HG02759 (cell line): ENCODE measurements at regions not wholly inside any gene's neighbourhood (a gene's known extent, or its start where the extent isn't known, plus 50 kb on each side); places are given as distances from the start of the nearest gene placed in this dataset.
A peak's percentile ranks its signal among the peaks of the same experiment; 100 is the strongest.
"Not testable (repeated sequence)": the region's sequence is repeated elsewhere in the genome, so short reads cannot be mapped to it uniquely, and the experiment has no call there.

Source experiments
- ATAC-seq: cut with Tn5 transposase; IDR thresholded peaks from one replicate; pipeline ENCODE4 v1.9.1; 2021; ENCODE audit warnings: mild to moderate bottlenecking, moderate library complexity; ENCODE audit not compliant: unreplicated experiment

DNA sequence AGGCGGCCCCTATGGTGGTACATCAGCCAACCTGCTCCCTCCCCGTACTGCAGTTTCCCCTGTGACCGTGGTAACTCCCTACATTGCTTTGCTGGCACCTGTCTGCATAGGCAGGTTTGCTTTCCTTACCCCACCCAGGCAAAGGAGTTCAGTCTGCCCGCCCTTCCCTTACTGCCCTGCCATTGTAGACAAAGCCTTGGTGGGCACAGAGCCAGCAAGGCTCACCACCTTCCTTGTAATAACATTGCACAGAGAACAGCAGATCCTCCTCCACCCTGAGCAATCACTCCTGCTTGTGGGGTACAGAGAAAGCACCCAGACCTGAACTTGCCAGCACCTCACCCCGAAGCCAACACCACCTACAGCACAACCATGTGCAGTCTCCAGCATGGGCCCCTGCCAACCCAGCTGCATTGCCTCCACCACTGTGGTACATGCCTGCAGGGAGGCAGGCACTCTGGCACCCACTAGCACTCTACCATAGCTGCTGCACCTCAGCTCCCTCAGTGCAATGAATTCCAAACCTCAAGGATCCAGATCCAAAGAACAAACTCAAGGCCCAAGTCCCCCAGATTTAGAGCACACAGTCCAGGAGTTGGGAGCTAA, 192.7 kb upstream of the KCNMB2 start:
- no peak for ATAC-seq

DNA sequence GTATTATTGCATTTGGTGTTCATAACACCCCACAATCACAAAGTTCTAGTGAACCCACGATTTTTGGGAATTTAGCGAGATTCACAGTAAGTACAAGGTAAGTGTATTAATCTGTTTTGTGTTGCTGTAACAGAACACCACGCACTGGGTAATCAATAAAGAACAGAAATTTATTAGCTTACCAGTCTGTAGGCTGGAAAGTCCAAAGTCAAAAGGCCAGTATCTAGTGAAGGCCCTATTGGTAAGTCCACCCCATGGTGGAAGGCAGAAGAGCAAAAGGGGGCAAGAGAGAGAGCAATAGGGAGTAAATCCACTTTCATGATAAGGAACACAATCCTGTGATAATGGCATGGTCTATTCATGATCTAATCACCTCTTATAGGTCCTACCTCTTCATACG, 190.3 kb upstream of the KCNMB2 start:
- ATAC-seq: no peak

DNA sequence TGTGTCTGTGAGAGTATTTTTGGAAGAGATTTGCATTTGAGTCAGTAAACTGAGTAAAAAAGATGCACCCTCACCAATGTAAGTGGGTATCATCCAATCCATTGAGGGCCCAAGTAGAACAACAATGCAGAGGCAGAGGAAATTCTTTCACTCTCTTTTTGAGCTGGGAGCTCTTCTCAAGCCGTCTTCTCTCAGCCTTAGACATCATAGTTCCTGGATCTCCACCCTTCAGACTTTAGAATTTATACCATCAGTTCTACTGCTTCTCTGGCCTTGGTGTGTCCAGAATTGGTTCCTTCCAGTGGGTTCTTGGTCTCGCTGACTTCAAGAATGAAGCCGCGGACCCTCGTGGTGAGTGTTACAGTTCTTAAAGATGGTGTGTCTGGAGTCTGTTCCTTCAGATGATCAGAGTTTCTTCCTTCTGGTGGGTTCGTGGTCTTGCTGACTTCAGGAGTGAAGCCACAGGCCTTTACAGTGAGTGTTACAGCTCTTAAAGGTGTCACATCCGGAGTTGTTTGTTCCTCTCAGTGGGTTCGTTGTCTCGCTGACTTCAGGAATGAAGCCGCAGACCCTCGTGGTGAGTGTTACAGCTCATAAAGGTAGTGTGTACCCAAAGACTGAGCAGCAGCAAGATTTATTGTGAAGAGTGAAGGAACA, 187.5 kb upstream of the KCNMB2 start:
- not testable (repeated sequence) for ATAC-seq

DNA sequence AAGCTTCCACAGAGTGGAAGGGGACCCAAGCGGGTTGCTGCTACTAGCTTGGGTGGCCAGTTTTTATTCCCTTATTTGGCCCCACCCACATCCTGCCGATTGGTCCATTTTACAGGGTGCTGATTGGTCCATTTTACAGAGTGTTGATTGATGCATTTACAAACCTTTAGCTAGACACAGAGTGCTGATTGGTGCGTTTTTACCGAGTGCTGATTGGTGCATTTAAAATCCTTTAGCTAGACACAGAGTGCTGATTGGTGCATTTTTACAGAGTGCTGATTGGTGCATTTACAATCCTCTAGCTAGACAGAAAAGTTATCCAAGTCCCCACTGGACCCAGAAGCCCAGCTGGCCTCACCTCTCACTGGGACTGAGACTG, 187.0 kb upstream of the KCNMB2 start:
- not testable (repeated sequence) for ATAC-seq

DNA sequence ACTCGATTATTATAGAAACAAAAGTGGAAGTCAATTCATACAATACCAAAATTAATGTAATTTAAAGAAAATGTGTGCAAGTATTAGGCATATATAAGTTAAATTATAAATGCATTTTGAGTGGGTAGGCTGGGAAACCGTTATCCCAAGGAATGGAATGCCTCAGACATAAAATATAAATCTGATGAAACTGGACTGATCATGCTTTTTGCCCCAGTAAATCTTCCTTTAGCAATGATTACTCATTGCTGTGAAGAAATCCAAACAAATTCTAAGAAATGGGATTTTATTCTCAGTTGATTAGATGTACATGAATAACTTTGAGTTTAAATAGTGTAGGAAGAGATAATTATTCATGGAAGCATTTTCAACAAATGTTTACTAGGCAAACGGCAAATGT, 185.5 kb upstream of the KCNMB2 start:
- no peak for ATAC-seq

DNA sequence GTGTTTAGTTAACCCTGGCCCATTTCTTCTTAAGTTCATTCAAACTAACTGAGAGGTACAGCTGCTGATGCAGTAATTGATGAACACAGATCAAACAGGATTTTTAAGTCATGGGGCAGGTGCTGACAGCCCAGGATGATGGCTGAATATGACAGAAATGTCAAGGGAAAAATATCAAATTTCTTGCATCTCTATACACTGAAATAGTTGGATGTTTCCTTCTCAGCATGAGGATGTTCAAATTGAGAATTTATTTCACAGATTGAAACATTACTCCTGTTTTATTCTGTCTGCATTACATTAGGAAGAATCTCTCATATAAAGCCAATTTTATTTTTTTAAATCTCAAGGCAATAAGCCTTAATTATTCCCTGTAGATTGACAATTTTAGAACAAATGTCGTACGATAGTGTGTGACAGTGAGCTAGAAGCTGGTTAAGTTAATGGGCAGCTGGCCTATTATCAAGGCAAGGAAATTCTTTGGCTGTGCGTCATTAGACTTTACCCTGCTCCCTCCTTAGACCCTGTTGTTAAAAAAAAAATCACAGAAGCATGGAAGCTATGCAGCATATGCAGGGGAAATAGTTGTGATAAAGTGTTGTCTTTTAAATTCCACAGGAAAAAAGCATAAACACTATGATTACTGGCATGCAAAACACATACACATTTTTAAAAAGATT, 183.8 kb upstream of the KCNMB2 start:
- ATAC-seq: no peak

DNA sequence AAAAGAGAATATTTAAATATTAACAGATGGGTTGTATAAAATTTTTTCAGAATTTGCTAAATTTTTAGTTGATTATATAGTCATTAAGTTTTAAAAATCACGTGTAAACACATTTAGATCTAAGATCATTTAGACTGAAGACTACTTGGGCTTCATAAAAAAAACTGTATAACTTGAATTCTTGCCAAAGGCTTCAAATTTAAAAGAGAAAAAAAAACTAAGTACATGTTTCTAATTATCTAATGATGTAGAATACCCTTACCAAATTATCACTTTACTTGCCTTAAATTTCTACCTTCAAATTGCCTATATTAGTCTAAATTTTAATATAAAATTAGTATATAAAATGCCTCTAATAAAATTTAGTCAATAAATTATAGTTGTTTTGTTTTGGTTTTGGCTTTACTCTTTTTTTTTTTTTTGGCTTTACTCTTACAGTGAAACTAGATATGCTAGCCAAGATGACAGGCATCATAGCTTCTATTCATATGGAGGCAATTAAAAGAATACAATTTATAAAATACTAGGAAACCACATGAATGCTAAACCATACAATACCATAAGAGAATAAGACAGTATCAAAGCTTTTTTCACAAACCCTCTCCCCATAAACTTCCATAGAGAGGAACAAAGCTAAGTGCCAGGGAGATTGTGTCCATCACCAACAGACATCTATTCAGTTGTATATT, 183.1 kb upstream of the KCNMB2 start:
- no peak for ATAC-seq

DNA sequence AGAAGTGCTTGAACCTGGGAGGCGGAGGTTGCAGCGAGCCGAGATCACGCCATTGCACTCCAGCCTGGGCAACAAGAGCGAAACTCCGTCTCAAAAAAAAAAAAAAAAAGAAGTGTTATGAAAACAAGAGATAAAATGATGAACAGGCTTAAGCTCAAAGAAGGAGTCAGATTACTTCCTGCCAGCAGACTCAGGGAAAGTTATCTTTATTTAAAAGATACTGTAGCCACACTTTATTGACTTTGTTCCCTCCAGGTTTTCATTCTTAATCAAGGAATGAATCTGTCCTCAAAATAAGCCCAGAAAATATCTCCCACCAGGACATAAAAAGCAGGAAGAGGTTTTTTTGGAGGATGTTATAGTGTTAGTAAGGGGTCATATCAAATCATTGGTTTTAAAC, 176.5 kb upstream of the KCNMB2 start:
- ATAC-seq: no peak

DNA sequence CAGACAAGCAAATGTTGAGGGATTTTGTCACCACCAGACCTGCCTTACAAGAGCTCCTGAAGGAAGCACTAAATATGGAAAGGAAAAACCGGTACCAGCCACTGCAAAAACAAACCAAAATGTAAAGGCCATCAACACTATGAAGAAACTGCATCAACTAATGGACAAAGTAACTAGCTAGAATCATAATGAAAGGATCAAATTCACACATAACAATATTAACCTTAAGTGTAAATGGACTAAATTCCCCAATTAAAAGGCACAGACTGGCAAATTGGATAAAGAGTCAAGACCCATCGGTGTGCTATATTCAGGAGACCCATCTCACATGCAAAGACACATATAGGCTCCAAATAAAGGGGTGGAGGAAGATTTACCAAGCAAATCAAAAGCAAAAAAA, 173.2 kb upstream of the KCNMB2 start:
- not testable (repeated sequence) for ATAC-seq

DNA sequence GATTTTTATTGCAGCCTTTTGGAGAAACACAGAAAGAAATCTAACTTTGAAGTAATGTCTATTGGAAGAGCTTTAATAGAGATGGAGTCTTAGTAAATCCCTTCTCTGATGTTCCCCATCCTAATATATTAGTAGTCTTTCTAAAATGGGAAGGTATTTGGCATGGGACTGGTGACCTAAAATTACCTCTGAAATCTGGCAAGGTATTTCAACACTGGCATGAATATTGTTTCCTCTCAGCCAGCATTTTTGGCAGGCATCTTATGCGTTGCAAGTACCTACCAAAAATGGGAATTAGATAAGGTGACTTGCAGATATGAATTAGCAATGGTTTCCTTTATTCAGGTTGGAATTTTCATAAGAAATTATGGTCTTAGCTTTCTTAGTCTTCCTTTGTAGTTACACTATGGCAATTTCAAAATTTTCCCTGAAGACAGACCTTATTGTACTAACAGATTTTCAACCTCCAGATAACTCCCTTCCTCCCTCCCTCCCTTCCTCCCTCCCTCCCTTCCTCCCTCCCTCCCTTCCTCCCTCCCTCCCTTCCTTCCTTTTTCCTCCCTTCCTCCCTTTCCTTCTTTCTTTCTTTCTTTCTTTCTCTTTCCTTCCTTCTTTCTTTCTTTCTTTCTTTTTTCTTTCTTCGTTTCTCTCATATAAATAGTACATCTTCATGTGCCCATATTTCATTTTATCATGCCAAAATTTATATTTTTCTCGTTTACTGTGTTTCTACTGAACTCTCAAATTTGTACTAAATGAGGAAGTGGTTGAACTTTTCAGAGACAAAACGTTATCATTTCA, 168.2 kb upstream of the KCNMB2 start:
- ATAC-seq: no peak

DNA sequence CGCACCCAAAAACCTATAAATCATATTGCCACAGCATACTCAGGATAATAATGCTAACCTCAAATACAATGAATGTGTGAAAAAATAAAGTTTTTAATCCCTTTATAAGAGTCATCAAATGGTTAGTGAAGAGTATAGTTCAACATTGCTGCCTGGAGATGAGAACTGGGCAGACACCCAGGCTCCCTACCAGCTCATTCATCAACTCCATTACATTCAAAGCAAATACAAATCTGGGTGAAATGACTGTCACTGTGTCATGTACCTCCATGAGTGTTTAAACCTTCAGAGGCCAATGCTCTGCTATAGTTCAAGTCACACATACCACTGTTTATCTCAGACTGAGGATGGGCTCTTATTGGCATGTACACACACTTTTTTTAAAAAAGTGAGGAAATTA, 167.2 kb upstream of the KCNMB2 start:
- no peak for ATAC-seq

DNA sequence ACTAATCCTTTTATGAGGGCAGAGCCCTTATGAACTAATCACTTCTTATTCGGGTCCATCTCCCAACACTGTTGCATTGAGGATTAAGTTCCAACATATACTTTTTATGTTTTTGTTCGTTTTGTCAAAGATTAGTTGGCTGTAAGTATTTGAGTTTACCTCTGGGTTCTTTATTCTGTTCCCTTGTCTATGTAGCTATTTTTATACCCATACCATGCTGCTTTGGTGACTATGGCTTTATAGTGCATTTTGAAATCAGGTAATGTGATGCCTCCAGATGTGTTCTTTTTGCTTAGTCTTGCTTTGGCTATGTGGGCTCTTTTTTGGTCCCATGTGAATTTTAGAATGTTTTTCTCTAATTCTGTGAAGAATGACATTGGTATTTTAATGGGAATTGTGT, 166.4 kb upstream of the KCNMB2 start:
- no peak for ATAC-seq

DNA sequence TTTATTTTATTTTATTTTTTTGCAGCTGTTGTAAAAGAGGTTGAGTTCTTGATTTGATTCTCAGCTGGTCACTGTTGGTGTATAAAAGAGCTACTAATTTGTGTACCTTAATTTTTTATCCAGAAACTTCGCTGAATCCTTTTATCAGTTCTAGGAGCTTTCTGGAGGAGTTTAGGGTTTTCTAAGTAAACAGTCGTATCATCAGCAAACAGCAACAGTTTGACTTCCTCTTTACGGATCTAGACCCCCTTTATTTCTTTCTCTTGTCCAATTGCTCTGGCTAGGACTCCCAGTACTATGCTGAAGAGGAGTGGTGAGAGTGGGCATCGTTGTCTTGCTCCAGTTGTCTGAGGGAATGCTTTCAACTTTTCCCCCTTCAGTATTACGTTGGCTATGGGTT, 165.8 kb upstream of the KCNMB2 start:
- no peak for ATAC-seq

DNA sequence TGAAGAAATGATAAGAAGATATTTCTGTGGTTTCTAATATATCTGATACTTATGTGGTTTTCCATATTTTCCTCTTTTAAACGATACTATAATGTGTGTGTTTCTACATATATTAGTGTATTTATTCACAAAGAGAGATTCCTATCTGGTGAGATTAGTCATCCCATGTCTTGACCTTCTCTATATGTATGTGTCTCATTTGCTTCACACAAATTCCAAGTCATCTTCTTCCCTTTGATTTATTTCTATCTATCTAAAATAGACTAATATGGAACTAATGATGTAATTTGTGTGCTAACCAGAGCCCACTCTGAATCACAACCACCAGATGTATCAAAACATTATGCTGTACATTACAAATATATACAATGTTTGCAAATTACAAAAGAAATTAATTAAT, 154.7 kb upstream of the KCNMB2 start:
- no peak for ATAC-seq

DNA sequence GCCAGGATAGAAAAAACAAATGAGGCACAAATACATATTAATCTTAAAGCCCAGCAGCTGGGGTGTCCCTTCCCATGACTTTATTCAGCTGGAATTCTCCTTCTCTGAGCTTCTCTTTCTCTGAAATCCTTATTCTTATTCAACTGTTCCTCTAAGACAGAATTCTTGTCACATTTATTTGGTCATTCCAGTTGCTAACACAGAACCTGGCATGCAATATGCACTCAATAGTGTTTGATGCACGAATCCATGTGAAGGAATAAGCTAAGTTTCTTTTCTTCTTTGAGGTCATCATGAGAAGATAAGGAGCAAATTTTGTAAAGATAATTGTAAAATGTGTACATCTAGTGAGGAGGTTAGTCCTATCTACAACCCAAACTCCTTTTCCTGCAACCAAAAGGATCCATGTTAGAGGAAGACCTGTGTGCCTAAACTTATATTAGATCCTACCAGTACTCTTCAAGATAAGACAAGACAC, 154.2 kb upstream of the KCNMB2 start:
- no peak for ATAC-seq

DNA sequence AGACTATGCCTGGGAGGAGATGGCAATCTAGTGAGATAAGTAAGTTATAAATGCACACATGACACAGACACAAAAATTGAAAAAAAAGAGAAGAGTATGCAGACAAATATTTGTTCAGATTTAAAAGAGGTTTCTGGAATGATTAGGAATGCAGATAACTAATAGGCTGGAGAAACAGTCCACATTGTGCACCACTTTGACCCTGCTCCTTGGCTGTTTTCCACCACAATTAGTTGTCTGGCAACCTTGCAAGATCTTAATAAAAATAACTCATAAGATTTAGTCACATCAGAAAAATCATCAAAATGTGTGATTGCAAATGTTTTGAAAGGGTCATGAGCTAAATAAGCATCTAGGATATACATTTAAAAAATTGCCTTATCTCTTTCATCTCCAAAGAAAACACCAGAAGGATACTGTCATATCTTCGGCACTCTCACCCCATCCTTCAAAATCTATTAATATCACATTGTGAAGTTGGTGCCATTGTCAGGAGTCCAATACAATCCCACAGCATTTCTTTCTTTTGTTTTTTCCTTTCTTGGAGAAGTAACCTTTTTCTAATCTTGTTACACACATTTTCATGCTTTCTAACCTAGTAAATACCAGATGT, 153.7 kb upstream of the KCNMB2 start:
- ATAC-seq: no peak

DNA sequence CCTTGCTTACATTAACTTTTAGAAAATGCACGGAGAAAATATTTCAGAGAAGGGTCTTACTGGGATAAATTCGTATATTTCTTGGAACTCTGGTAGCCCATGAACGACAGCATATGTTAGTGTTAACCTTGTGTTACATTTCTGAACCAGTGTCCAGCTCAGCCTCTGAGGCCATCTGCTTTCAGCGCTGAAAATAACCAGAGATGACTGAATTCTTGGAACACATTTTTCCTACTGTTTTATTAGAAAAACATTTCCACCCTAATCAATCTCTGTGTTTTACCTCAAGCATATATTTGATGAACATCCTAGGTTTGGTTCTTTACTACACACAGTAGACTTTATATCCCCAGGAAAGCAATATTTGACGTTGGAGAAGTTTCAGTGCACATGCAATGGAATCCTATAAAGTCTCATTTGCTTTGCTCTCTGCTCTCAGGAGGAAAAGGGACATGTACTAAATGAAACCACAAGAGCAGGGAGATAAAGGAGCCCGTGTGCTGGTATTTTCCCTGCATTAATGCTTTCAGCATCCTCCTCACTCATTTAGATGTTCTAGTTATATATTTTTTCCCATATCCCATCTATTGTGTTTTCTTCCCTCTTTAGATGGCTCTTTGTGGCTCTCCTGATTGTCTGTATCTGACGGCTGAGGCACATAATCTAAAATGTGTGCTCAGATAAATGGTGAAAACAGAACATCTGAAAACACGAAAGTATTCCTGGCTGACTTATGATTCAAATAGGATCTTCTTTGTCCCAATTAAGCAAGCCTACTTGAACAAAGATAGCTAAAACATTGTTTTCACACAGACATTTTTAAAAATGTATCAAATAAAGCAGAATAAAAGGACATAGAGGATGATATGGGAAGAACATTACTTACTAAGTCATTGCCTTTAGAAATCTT, 151.7 kb upstream of the KCNMB2 start:
- no peak for ATAC-seq

DNA sequence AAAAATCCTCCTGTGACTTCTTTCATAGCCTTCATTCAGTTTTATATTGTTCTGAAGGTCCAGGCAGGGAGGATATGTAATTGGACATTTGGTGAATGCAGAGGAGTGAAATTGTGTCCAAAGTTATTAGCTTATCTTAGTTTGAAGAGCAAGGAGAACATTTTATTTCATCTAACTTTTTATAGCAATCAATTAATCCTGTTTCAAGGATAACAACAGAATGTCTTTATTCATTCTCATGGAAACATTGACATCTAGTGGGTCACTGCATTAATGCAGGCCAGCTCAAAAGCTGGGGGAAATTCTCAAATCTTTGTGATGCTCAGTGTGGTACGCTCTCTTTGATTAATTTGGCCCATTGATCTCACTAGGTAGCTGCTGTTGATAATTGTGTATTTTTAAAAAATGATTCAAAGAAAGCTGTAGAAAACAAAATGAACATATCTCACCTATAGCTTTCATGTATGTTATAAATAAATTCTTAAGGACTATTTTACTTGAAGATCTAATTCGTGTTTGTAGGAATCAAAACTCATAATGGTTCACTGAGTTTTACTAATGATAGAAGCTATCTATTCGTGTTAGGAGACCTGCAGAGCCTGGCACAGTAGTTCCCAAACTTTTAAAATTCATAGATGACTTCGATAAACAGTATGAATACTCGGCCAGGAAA, 150.8 kb upstream of the KCNMB2 start:
- peak; percentile 55 for ATAC-seq

DNA sequence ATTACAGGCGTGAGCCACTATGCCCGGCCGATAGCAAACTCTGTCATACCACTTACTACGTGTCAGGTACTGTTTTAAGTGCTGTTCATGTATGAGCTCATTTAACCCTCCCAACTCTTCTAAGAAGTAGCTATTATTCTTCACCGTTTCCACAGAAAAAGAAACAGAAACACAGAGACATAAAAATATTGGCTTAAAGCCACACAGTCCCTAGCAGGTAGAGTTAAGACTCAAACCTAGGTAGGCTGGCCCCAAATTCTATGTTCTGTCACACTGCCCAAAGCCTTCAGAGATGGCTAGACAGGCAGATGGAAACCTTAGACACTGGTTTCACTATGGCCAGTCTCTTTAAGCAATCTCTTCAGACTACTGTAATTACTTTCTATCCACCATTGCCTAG, 149.8 kb upstream of the KCNMB2 start:
- no peak for ATAC-seq
